MG63 (cell line): ENCODE measurements at regions not wholly inside any gene's neighbourhood (a gene's known extent, or its start where the extent isn't known, plus 50 kb on each side); places are given as distances from the start of the nearest gene placed in this dataset.
A peak's percentile ranks its signal among the peaks of the same experiment; 100 is the strongest.
"Not testable (repeated sequence)": the region's sequence is repeated elsewhere in the genome, so short reads cannot be mapped to it uniquely, and the experiment has no call there.

Source experiments
- DNase-seq: peaks from one replicate; pipeline ENCODE4 v3.0.0-alpha.2; 2020
- H3K27me3 ChIP-seq: fragments of 250-450 bp; sonication (Bioruptor Pico); 2 replicates; pipeline ENCODE4 v1.5.1; 2020; ENCODE audit warnings: mild to moderate bottlenecking, moderate library complexity
- H3K36me3 ChIP-seq: fragments of 250-450 bp; sonication (Bioruptor Pico); 2 replicates; pipeline ENCODE4 v1.5.1; 2020; ENCODE audit warnings: mild to moderate bottlenecking, moderate library complexity
- H3K4me3 ChIP-seq: fragments of 250-450 bp; sonication (Bioruptor Pico); 2 replicates; pipeline ENCODE4 v1.5.1; 2020; ENCODE audit warnings: mild to moderate bottlenecking, moderate library complexity
- H3K9me3 ChIP-seq: fragments of 250-450 bp; sonication (Bioruptor Pico); 2 replicates; pipeline ENCODE4 v1.5.1; 2020; ENCODE audit warnings: mild to moderate bottlenecking, moderate library complexity

- Histone ChIP-seq H3K27me3 (no peaks in the 10 kb centered on the region), H3K4me3 (no peak overlapping the region), H3K36me3 (no peaks in the 10 kb centered on the region), H3K9me3 (no peaks in the 10 kb centered on the region)
- DNase-seq = peak; percentile 4
These were observed 543.1 kb upstream of the IRAK1BP1 start for GRCh38 chr6:78324213-78324612.

GRCh38 chr6:78340755-78341154, 526.6 kb upstream of the IRAK1BP1 start:
- no peak for DNase-seq

GRCh38 chr6:78345882-78346281, 521.5 kb upstream of the IRAK1BP1 start:
- no peaks in the 10 kb centered on the region for H3K9me3 ChIP-seq

More at GRCh38 chr6:78340755-78341154, 526.6 kb upstream of the IRAK1BP1 start:
- Histone ChIP-seq H3K4me3 (no peak overlapping the region), H3K9me3 (no peaks in the 10 kb centered on the region), H3K36me3 (no peaks in the 10 kb centered on the region), H3K27me3 (no peaks in the 10 kb centered on the region)

GRCh38 chr6:78347191-78347916, 520.0 kb upstream of the IRAK1BP1 start:
- no peaks in the 10 kb centered on the region for H3K36me3 ChIP-seq
- H3K27me3 ChIP-seq = no peaks in the 10 kb centered on the region
- DNase-seq = no peak
- no peaks in the 10 kb centered on the region for H3K9me3 ChIP-seq
- H3K4me3 ChIP-seq = no peak overlapping the region

More at GRCh38 chr6:78345882-78346281, 521.5 kb upstream of the IRAK1BP1 start:
- no peak for DNase-seq
- Histone ChIP-seq H3K27me3 (no peaks in the 10 kb centered on the region), H3K4me3 (no peak overlapping the region), H3K36me3 (no peaks in the 10 kb centered on the region)

- no peak for DNase-seq
- no peaks in the 10 kb centered on the region for H3K27me3 ChIP-seq
- H3K4me3 ChIP-seq = no peak overlapping the region
- H3K36me3 ChIP-seq = no peaks in the 10 kb centered on the region
- no peaks in the 10 kb centered on the region; the same call in 1 of the 2 replicates for H3K9me3 ChIP-seq
These were observed 514.3 kb upstream of the IRAK1BP1 start for GRCh38 chr6:78353040-78353439.

- no peak overlapping the region for H3K4me3 ChIP-seq
- peaks cover 1% of the 10 kb centered on the region; the same call in 1 of the 2 replicates for H3K9me3 ChIP-seq
- 0 out of 2 replicates have a peak, but pooled peaks cover 3% of the 10 kb centered on the region for H3K27me3 ChIP-seq
- no peaks in the 10 kb centered on the region for H3K36me3 ChIP-seq
- no peak for DNase-seq
These were observed 503.7 kb upstream of the IRAK1BP1 start for GRCh38 chr6:78363688-78364087.

GRCh38 chr6:78365473-78365872, 501.9 kb upstream of the IRAK1BP1 start:
- no peak overlapping the region for H3K4me3 ChIP-seq
- 0 out of 2 replicates have a peak, but pooled peaks cover 3% of the 10 kb centered on the region for H3K27me3 ChIP-seq
- DNase-seq = no peak
- H3K9me3 ChIP-seq = no peaks in the 10 kb centered on the region; the same call in 1 of the 2 replicates
- no peaks in the 10 kb centered on the region for H3K36me3 ChIP-seq

- H3K27me3 ChIP-seq = no peaks in the 10 kb centered on the region
- peaks cover 2% of the 10 kb centered on the region for H3K9me3 ChIP-seq
- DNase-seq = no peak
- H3K36me3 ChIP-seq = no peaks in the 10 kb centered on the region
- H3K4me3 ChIP-seq = no peak overlapping the region
These were observed 490.3 kb upstream of the IRAK1BP1 start for GRCh38 chr6:78377056-78377455.

- H3K9me3 ChIP-seq = peaks cover 2% of the 10 kb centered on the region
- H3K4me3 ChIP-seq = no peak overlapping the region
- H3K36me3 ChIP-seq = no peaks in the 10 kb centered on the region
- no peak for DNase-seq
- H3K27me3 ChIP-seq = no peaks in the 10 kb centered on the region
These were observed 487.4 kb upstream of the IRAK1BP1 start for GRCh38 chr6:78379982-78380381.

- no peak for DNase-seq
- Histone ChIP-seq H3K9me3 (peaks cover 2% of the 10 kb centered on the region), H3K36me3 (no peaks in the 10 kb centered on the region), H3K27me3 (no peaks in the 10 kb centered on the region), H3K4me3 (no peak overlapping the region)
These were observed 486.8 kb upstream of the IRAK1BP1 start for GRCh38 chr6:78380541-78380940.

- no peak for DNase-seq
- Histone ChIP-seq H3K9me3 (peaks cover 9% of the 10 kb centered on the region; the same call in 1 of the 2 replicates), H3K4me3 (no peak overlapping the region), H3K36me3 (no peaks in the 10 kb centered on the region), H3K27me3 (no peaks in the 10 kb centered on the region)
These were observed 483.4 kb upstream of the IRAK1BP1 start for GRCh38 chr6:78383968-78384367.

- not testable (repeated sequence) for H3K27me3 ChIP-seq, H3K9me3 ChIP-seq, H3K4me3 ChIP-seq, H3K36me3 ChIP-seq, DNase-seq
These were observed 480.5 kb upstream of the IRAK1BP1 start for GRCh38 chr6:78386854-78387253.

GRCh38 chr6:78390066-78390465, 477.3 kb upstream of the IRAK1BP1 start:
- no peaks in the 10 kb centered on the region for H3K27me3 ChIP-seq

GRCh38 chr6:78397499-78397898, 469.9 kb upstream of the IRAK1BP1 start:
- H3K4me3 ChIP-seq = no peak overlapping the region
- no peak for DNase-seq
- no peaks in the 10 kb centered on the region for H3K36me3 ChIP-seq
- H3K27me3 ChIP-seq = no peaks in the 10 kb centered on the region
- no peaks in the 10 kb centered on the region; the same call in 1 of the 2 replicates for H3K9me3 ChIP-seq

More at GRCh38 chr6:78390066-78390465, 477.3 kb upstream of the IRAK1BP1 start:
- no peak for DNase-seq
- 0 out of 2 replicates have a peak, but pooled peaks cover 7% of the 10 kb centered on the region for H3K9me3 ChIP-seq
- no peaks in the 10 kb centered on the region for H3K36me3 ChIP-seq
- no peak overlapping the region for H3K4me3 ChIP-seq

GRCh38 chr6:78398292-78398691, 469.1 kb upstream of the IRAK1BP1 start:
- Histone ChIP-seq H3K36me3 (no peaks in the 10 kb centered on the region), H3K27me3 (no peaks in the 10 kb centered on the region), H3K9me3 (peaks cover 3% of the 10 kb centered on the region; the same call in 1 of the 2 replicates), H3K4me3 (no peak overlapping the region)
- no peak for DNase-seq

- H3K27me3 ChIP-seq = no peaks in the 10 kb centered on the region
- H3K9me3 ChIP-seq = peaks cover 3% of the 10 kb centered on the region; the same call in 1 of the 2 replicates
- H3K4me3 ChIP-seq = no peak overlapping the region
- no peaks in the 10 kb centered on the region for H3K36me3 ChIP-seq
- DNase-seq = no peak
These were observed 467.3 kb upstream of the IRAK1BP1 start for GRCh38 chr6:78400076-78400475.

GRCh38 chr6:78427386-78427785, 440.0 kb upstream of the IRAK1BP1 start:
- Histone ChIP-seq H3K9me3 (no peaks in the 10 kb centered on the region; the same call in 1 of the 2 replicates), H3K4me3 (no peak overlapping the region), H3K36me3 (no peaks in the 10 kb centered on the region), H3K27me3 (no peaks in the 10 kb centered on the region)
- DNase-seq = no peak

- H3K4me3 ChIP-seq = no peak overlapping the region
- H3K9me3 ChIP-seq = no peaks in the 10 kb centered on the region; the same call in 1 of the 2 replicates
- DNase-seq = no peak
- H3K27me3 ChIP-seq = no peaks in the 10 kb centered on the region
- no peaks in the 10 kb centered on the region for H3K36me3 ChIP-seq
These were observed 436.8 kb upstream of the IRAK1BP1 start for GRCh38 chr6:78430521-78430920.
